HG02970 (cell line): ENCODE measurements at regions not wholly inside any gene's neighbourhood (a gene's known extent, or its start where the extent isn't known, plus 50 kb on each side); places are given as distances from the start of the nearest gene placed in this dataset.

Experiments used
- ATAC-seq: cut with Tn5 transposase; IDR thresholded peaks from one replicate; pipeline ENCODE4 v1.9.1; 2021; ENCODE audit warnings: mild to moderate bottlenecking, moderate library complexity, moderate number of reproducible peaks; ENCODE audit not compliant: unreplicated experiment, low FRiP score

DNA sequence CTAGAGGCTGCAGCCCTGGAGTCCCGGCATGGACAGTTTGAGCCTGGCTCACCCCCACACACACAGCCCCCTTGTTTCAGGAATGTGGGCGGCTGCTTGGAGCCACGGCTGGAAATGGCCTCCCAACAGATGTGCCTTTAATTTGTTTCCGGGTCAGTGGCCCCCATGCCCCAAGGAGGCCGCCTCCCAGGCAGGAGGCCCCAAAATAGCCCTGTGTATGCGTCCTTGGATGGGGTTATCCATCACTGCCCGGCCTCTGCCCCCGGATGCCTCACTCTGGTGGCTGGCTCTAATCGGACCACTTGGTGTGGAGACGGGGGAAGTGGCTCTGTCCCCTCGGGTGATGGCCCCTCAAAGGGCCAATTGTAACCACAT lies 151.9 kb upstream of the MYCN start:
- ATAC-seq: no peak

DNA sequence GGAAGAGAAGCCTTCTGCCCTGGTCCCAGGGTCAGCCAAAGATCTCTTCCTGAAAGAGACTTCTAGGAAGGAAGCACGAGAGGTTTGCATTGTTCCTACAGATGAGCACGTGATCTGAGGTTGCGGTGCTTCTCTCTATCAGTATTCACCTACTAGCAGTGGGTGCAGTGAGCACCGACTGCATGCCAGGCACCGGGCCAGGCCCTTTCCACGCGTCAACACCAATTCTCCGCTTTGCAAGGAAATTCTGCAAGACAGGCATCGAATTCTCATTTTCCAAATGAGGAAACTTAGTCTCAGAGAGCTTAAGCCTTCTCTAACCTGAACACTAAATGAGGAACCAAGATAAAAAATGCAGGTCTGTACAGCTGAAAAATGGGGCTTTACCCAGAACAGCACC lies 151.5 kb upstream of the MYCN start:
- no peak for ATAC-seq

GRCh38 chr2:15789381-15790062 lies 150.8 kb upstream of the MYCN start:
- no peak for ATAC-seq

- no peak for ATAC-seq
Observed at GRCh38 chr2:15790326-15790725, 150.0 kb upstream of the MYCN start.

GRCh38 chr2:15790838-15791237 lies 149.5 kb upstream of the MYCN start:
- ATAC-seq: no peak

GRCh38 chr2:15791294-15791693 lies 149.1 kb upstream of the MYCN start:
- no peak for ATAC-seq

- no peak for ATAC-seq
Observed at GRCh38 chr2:15792331-15792730, 148.0 kb upstream of the MYCN start.

DNA sequence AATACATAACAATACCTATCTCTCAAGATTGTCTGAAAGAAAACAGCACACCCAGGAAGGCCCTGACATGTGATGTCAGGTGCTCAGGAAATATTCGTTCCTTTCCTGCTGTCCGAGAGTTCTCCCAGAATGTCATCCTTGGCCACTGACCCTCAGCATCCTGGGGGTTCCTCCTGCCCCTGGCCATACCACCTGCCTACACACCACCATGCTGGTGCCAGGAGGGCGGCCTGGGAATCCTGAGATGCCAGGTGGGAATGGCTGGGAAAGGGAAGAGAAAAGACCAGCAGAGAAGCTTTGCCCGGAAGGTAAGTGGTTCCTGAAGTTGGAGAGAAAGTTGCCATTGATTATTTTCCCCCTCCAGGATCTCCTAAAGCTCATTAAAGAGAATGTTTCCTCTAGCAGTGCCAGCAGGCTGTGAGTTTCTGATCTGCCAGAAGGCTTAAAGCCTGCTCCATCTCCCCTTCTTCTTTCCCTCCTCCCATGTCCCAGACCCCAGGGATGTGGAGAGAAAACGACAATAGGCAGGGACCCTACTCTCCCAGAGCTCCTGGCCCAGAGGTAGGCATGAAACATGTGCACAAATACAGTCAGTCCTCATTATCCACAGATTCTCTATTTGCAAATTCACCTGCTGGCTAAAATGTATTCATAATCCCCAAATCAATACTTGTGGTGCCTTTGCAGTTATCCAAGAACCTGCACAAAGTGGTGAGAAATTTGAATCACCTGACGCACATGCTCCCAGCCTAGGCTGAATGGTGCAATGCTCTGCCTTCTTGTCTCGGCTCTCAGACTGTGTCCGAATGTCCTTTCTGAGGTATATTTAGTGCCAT lies 147.1 kb upstream of the MYCN start:
- no peak for ATAC-seq

DNA sequence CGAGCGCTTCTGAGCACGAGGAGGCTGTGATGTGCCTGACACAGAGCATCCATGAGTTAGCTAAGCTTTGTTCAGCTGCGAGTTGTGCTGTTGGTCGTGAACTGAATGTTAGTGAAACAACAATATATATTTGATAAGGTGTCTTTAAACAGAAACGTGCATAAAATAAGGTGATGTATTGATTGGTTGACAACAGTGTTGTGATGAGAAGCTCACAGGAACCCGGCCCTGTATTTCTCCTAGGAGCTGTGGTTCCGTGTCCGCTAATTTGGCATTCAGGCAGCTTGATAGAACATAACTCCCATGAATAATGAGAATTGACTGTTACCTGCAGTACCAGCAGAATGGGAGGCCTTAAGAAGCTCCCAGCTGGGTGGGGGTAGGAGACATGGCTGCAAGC lies 146.4 kb upstream of the MYCN start:
- ATAC-seq: no peak

- no peak for ATAC-seq
Observed at GRCh38 chr2:15794608-15795134, 145.7 kb upstream of the MYCN start.

- no peak for ATAC-seq
Observed at GRCh38 chr2:15795426-15795825, 144.9 kb upstream of the MYCN start.

GRCh38 chr2:15796167-15796942 lies 144.0 kb upstream of the MYCN start:
- no peak for ATAC-seq

DNA sequence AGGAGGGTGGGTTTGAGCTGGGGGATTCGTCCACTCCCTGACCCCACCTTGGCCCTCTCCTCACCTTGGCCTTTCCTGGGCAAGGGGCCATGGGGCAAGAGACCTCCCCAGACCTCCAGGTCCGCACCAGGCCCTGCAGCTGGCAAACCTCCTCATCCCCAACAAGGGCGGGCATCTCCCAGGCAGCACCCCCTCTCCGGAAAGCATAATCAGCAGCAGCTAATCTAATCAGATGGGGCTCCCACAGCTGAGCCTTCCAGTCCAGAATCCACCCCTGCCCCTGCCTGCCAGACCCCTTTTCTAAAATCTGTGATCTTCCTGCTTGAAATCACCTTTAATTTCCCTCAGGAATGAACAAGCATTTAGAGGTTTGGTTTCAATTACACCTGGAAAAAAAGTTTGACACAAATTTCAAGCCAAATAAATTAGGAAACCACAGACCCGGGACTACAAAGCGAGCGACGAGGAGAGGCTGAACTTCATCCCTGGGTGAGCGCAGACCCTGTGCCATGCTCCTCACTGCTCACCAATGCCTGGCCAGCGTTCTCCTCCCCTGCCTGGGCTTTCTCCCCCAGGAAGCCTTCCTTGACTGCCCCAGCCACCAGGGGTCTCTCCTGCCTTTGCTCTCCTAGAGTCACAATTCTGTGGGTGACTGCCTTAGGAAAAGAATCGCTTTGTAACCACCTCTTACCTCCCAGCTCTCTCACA lies 143.0 kb upstream of the MYCN start:
- ATAC-seq: no peak

DNA sequence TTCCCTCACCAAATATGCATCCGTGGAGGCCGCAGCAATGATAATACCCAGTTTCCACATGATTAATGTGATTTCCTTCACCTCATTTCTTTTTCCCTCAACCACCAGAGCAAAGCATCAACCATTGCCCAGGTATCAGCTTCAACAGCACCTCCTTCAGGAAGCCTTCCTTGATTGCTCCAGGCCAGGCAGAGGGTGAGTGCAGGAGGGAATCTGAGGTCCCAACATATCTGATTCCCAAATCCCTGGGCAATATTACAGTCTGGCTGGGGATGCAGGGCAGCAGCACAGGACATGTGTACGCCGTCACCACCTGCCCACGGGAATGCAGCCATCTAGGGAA lies 142.4 kb upstream of the MYCN start:
- no peak for ATAC-seq

DNA sequence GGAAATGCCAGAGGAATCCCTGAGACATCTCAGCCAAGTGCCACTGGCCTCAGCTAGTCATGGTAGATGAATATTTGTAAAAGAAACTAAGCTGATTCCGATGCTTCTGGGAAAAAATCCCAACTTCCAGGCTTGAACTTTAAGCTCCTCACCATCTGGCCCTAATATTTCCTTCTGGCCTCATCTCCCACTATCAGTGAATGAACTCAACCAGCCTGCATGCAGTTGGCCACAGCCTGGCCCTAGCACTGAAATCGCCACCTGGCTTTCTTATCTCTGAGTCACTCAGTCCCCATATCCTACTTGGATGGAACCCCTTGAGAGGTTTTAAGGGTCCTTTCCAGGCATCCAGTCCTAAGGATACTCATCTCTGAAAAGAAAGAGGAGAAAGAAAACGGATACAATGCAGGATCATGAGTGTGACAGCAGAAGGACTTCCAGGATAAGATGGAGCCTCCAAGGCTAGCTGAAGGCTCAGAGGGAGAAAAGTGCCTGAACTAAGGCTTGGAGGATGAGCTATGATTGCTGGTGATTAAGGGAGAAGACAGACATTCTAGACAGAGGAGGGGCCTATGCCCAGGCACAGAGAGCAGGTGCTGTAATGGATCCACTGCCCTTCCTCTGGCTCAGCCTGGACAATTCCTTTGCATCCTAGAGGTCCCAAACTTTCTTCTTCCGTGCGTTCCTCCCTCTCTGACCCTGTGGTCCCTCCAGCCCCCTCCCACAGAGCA lies 141.5 kb upstream of the MYCN start:
- ATAC-seq: no peak

DNA sequence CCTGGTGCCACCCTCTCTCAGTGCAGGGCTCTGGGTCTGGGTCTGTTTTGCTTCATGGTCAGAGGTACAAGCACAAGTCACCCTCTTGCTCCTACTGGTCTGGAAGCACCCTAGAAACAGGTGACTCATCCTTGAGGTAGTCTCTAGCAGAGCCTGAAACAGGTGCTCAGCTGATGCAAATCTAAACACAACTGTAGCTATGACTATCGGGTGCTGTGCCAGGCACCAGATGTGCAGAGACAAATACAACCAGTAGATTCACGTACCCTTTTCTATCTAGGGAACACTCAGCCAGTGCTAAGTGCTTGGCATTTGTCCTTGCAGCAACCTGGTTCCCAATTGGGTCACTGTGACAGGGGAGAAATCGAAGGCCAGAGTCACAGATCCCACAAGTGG lies 140.9 kb upstream of the MYCN start:
- no peak for ATAC-seq

DNA sequence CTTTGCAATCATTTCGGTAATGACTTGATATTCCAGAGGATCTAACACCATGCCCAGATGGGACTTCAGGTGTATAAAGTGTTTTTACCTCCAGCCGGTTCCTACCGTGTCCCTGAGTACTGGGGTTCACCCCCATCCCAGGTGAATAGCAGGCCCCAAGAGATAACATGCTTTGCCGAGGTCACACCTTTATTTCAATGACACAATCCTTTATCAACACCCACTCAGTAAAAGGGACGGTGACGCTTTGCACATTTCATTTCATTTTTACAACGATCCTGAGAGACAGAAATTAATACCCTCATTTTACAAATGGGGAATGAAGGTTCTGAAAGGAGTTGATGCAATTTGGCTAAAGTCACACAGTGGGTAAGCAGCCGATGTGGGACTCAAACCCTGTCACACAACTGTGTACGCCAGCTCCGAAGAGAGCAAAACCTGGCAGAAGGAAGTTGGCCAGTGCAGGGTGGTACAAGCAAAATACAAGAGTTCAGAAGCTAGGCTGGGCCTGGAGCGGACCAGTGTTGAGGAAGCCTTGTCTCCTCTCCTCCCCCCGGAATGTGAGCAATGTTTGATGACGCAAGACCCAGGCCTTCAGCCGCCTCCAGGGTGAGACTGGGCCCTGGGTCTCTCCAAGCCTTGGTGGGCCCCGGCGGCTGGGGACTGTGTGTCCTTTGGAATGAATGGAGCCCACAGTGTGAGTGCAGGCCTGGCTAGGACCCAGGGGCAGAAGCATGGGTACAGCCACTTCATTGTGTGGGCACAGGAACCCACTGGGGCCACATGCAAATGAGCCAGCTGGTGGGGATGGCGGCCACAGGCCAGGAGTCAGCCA lies 139.6 kb upstream of the MYCN start:
- no peak for ATAC-seq

- no peak for ATAC-seq
Observed at GRCh38 chr2:15801439-15801838, 138.9 kb upstream of the MYCN start.

GRCh38 chr2:15801904-15802303 lies 138.4 kb upstream of the MYCN start:
- no peak for ATAC-seq
